ENCODE measurements at regions not wholly inside any gene's neighbourhood (a gene's known extent, or its start where the extent isn't known, plus 50 kb on each side); places are given as distances from the start of the nearest gene placed in this dataset.
"Not testable (repeated sequence)": the region's sequence is repeated elsewhere in the genome, so short reads cannot be mapped to it uniquely, and the experiment has no call there.

GRCh38 chr6:119423996-119424395, 74.4 kb upstream of the MAN1A1 start:
- DNase-seq, result no peak

GRCh38 chr6:119418084-119418483, 68.5 kb upstream of the MAN1A1 start:
- not testable (repeated sequence) for DNase-seq

GRCh38 chr6:119407156-119407555, 57.6 kb upstream of the MAN1A1 start:
- no peak for DNase-seq

DNA sequence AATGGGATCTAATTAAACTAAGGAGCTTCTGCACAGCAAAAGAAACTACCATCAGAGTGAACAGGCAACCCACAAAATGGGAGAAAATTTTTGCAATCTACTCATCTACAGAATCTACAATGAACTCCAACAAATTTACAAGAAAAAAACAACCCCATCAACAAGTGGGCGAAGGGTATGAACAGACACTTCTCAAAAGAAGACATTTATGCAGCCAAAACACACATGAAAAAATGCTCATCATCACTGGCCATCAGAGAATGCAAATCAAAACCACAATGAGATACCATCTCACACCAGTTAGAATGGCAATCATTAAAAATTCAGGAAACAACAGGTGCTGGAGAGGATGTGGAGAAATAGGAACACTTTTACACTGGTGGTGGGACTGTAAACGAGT, 55.6 kb upstream of the MAN1A1 start:
- DNase-seq, result not testable (repeated sequence)

All from hematopoietic multipotent progenitor cell treated with erythropoietin and hydrocortisone succinate and interleukin-3 and kit ligand, for 8 days (in vitro differentiated cells).